Stomach smooth muscle (tissue), 2 donors: ENCODE measurements at regions not wholly inside any gene's neighbourhood (a gene's known extent, or its start where the extent isn't known, plus 50 kb on each side); places are given as distances from the start of the nearest gene placed in this dataset.
"Not testable (repeated sequence)": the region's sequence is repeated elsewhere in the genome, so short reads cannot be mapped to it uniquely, and the experiment has no call there.

Experiments
- H3K27ac ChIP-seq: one replicate; pipeline ENCODE4 v1.7.0; 2013; ENCODE audit warnings: mild to moderate bottlenecking, low read length, inconsistent platforms
- H3K27me3 ChIP-seq, 2 donors: one replicate each; pipeline ENCODE4 v1.7.0; 2013; ENCODE audit warnings: low read length in 2 of 2; ENCODE audit not compliant: insufficient read depth in 2 of 2, control insufficient read depth in 1 of 2
- H3K36me3 ChIP-seq, 2 donors: one replicate each; pipeline ENCODE4 v1.7.0; 2013; ENCODE audit warnings: low read length in 2 of 2; ENCODE audit not compliant: control insufficient read depth in 2 of 2, insufficient read depth in 2 of 2
- H3K4me1 ChIP-seq: one replicate; pipeline ENCODE4 v1.7.0; 2013; ENCODE audit warnings: low read length; ENCODE audit not compliant: control insufficient read depth, insufficient read depth
- H3K4me3 ChIP-seq, 2 donors: one replicate each; pipeline ENCODE4 v1.7.0; 2013; ENCODE audit warnings: low read length in 2 of 2
- H3K9ac ChIP-seq, 2 donors: one replicate each; pipeline ENCODE4 v1.7.0; 2013; ENCODE audit warnings: low read length in 2 of 2, mild to moderate bottlenecking in 1 of 2
- H3K9me3 ChIP-seq, 2 donors: one replicate each; pipeline ENCODE4 v1.7.0; 2013; ENCODE audit warnings: low read length in 2 of 2; ENCODE audit not compliant: control insufficient read depth in 2 of 2
- donor health status: healthy.
- donor health status: Pancreatic carcinoma.

DNA sequence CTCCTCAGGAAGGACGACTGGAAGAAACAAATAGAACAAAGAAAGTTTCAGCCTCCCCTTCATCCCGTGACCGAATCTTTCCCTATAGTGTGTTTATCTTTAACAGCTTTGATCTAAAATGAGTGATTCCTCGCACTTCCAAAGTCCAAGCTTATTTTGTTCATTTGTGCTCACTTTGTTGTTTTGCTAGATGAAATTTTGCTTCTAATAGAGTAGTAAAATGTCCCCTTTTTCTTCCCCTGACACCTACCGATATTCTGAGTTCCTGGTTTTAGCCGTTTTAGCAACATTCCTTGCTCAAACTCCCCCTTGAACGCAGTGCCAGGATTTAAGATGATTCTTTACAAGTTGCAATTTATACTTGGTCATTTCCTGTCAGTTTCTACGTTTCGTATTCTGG lies 204.2 kb downstream of the FGF9 start:
- Histone ChIP-seq H3K9me3 (no peaks in the 10 kb centered on the region), H3K36me3 (no peaks in the 10 kb centered on the region), H3K27ac (no peak overlapping the region), H3K4me3 (no peak overlapping the region), H3K9ac (no peak overlapping the region), H3K4me1 (no peaks in the 10 kb centered on the region), H3K27me3 (peaks cover 0 to 2% of the 10 kb centered on the region in 2 donors)

DNA sequence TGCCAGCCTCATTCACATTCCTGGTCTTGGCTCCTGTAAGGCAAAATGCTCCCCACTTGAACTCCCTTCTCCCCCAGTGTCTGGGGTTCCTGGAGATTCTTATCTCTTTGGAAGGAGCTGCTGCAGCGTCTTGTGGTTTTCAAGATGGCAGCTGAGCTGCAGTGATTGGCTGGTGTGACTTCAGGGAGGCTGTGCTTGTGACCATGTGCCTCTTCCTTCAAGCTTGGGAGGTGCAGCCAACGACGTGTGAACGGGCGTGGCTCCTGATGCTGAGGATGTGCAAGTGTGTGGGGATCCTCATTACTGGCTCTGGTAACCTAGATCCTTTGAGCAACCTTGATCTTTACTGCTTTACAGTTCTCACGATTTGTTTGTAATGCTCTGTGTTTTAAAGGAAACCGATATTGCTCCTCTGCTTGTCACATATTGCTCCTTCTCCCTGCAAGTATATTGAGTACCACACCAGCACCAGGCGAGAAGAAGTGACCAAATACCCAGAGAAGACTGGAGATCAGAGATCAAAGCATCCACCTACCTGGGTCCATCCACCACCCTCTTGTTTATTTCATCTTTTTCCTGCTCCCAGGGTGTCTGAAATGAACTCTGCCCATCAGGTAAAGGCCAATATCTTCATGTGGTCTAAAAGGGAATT lies 208.5 kb downstream of the FGF9 start:
- Histone ChIP-seq H3K27ac (no peak overlapping the region), H3K36me3 (no peaks in the 10 kb centered on the region), H3K4me1 (no peaks in the 10 kb centered on the region), H3K9me3 (no peaks in the 10 kb centered on the region), H3K27me3 (no peaks in the 10 kb centered on the region), H3K9ac (no peak overlapping the region), H3K4me3 (no peak overlapping the region)

- Histone ChIP-seq H3K9me3 (no peaks in the 10 kb centered on the region), H3K9ac (no peak overlapping the region), H3K27ac (no peak overlapping the region), H3K4me3 (no peak overlapping the region), H3K36me3 (no peaks in the 10 kb centered on the region), H3K27me3 (no peaks in the 10 kb centered on the region), H3K4me1 (no peaks in the 10 kb centered on the region)
These were observed 211.9 kb downstream of the FGF9 start for GRCh38 chr13:21882766-21883165.

DNA sequence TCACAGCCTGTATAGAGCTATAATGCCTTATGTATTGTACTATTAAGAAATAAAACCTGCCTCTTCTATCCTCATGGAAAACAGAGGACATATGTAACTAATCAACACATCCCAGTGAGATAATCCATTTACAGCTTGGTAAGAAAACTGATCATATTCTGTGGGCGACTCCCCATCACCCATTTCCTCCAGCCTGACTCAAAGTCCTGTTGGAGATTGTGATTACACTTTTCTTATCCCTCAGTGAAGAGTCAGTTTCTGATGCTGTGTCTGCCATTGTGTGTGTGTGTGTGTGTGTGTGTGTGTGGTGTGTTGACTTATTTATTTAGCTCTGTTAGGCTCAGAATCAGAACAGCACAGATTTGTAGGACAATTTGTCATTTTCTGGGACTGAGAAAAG lies 212.8 kb downstream of the FGF9 start:
- no peak overlapping the region for H3K9ac ChIP-seq
- H3K4me1 ChIP-seq: no peaks in the 10 kb centered on the region

GRCh38 chr13:21884299-21884909 lies 213.5 kb downstream of the FGF9 start:
- Histone ChIP-seq H3K36me3 (no peaks in the 10 kb centered on the region), H3K9me3 (no peaks in the 10 kb centered on the region)

More for the DNA sequence above, 212.8 kb downstream of the FGF9 start:
- H3K9me3 ChIP-seq: no peaks in the 10 kb centered on the region
- no peaks in the 10 kb centered on the region for H3K27me3 ChIP-seq
- H3K36me3 ChIP-seq: no peaks in the 10 kb centered on the region
- no peak overlapping the region for H3K27ac ChIP-seq
- no peak overlapping the region for H3K4me3 ChIP-seq

GRCh38 chr13:21884965-21885567 lies 214.2 kb downstream of the FGF9 start:
- Histone ChIP-seq H3K9ac (no peak overlapping the region), H3K4me3 (no peak overlapping the region), H3K27me3 (no peaks in the 10 kb centered on the region), H3K27ac (no peak overlapping the region), H3K9me3 (no peaks in the 10 kb centered on the region), H3K36me3 (no peaks in the 10 kb centered on the region), H3K4me1 (no peaks in the 10 kb centered on the region)

More at GRCh38 chr13:21884299-21884909, 213.5 kb downstream of the FGF9 start:
- Histone ChIP-seq H3K27ac (no peak overlapping the region), H3K27me3 (no peaks in the 10 kb centered on the region), H3K9ac (no peak overlapping the region), H3K4me1 (no peaks in the 10 kb centered on the region), H3K4me3 (no peak overlapping the region)

- Histone ChIP-seq H3K36me3 (no peaks in the 10 kb centered on the region), H3K27me3 (no peaks in the 10 kb centered on the region), H3K4me1 (no peaks in the 10 kb centered on the region), H3K9ac (no peak overlapping the region), H3K27ac (no peak overlapping the region), H3K9me3 (no peaks in the 10 kb centered on the region), H3K4me3 (no peak overlapping the region)
These were observed 214.9 kb downstream of the FGF9 start for GRCh38 chr13:21885714-21886224.

GRCh38 chr13:21889651-21890050 lies 218.8 kb downstream of the FGF9 start:
- Histone ChIP-seq H3K27me3 (no peaks in the 10 kb centered on the region), H3K27ac (no peak overlapping the region), H3K4me3 (no peak overlapping the region), H3K4me1 (no peaks in the 10 kb centered on the region), H3K9me3 (no peaks in the 10 kb centered on the region), H3K9ac (no peak overlapping the region), H3K36me3 (no peaks in the 10 kb centered on the region)

DNA sequence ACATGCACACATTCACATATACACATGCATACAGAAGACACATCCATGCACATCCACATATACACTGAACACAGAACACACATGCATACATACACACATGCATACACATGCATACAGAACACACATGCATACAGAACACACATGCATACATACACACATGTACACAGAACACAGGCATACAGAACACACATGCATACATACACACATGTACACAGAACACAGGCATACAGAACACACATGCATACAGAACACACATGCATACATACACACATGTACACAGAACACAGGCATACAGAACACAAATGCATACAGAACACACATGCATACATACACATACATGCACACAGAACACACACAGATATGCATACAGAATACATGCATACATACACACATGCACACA lies 219.3 kb downstream of the FGF9 start:
- not testable (repeated sequence) for H3K4me3 ChIP-seq, H3K36me3 ChIP-seq, H3K9me3 ChIP-seq, H3K9ac ChIP-seq, H3K27ac ChIP-seq, H3K4me1 ChIP-seq, H3K27me3 ChIP-seq

GRCh38 chr13:21894091-21894490 lies 223.2 kb downstream of the FGF9 start:
- no peak overlapping the region for H3K9ac ChIP-seq
- H3K36me3 ChIP-seq: no peaks in the 10 kb centered on the region
- H3K27me3 ChIP-seq: no peaks in the 10 kb centered on the region
- H3K4me3 ChIP-seq: no peak overlapping the region
- no peak overlapping the region for H3K27ac ChIP-seq
- no peaks in the 10 kb centered on the region for H3K9me3 ChIP-seq
- no peaks in the 10 kb centered on the region for H3K4me1 ChIP-seq
